Lung (tissue), 11 donors: ENCODE measurements at regions not wholly inside any gene's neighbourhood (a gene's known extent, or its start where the extent isn't known, plus 50 kb on each side); places are given as distances from the start of the nearest gene placed in this dataset.

Experiments
- ATAC-seq: fragments of 200-7000 bp; cut with Tn5 transposase; one replicate; pipeline ENCODE4 v1.9.1; 2020; ENCODE audit warnings: moderate number of reproducible peaks; ENCODE audit not compliant: insufficient read depth, low FRiP score
- DNase-seq, 3 donors: peaks; one replicate each; pipeline ENCODE4 v3.0.0-alpha.2; 2013 to 2017
- H3K27ac ChIP-seq, 2 donors: one replicate each; pipeline ENCODE4 v1.5.1; 2013; ENCODE audit warnings: mild to moderate bottlenecking in 2 of 2, moderate library complexity in 2 of 2, control low read depth in 1 of 2, inconsistent platforms in 1 of 2, low read depth in 1 of 2, low read length in 1 of 2
- H3K27me3 ChIP-seq, 3 donors: one replicate each; pipeline ENCODE4 v1.5.1; 2013; ENCODE audit warnings: low read length in 2 of 3; ENCODE audit not compliant: control insufficient read depth in 3 of 3, insufficient read depth in 3 of 3
- H3K36me3 ChIP-seq, 4 donors: one replicate each; pipeline ENCODE4 v1.5.1; 2013; ENCODE audit warnings: low read length in 4 of 4, mild to moderate bottlenecking in 1 of 4, moderate library complexity in 1 of 4; ENCODE audit not compliant: control insufficient read depth in 4 of 4, insufficient read depth in 4 of 4
- H3K4me1 ChIP-seq, 5 donors: one replicate each; pipeline ENCODE4 v1.5.1; 2013; ENCODE audit warnings: low read length in 5 of 5, mild to moderate bottlenecking in 2 of 5, moderate library complexity in 1 of 5; ENCODE audit not compliant: control insufficient read depth in 5 of 5, insufficient read depth in 5 of 5
- H3K4me3 ChIP-seq: one replicate; pipeline ENCODE4 v1.5.1; 2013; ENCODE audit warnings: mild to moderate bottlenecking, control low read depth, moderate library complexity
- H3K9ac ChIP-seq, 2 donors: one replicate each; pipeline ENCODE4 v1.5.1; 2013; ENCODE audit warnings: low read length in 2 of 2, control low read depth in 1 of 2; ENCODE audit not compliant: insufficient read depth in 1 of 2
- H3K9me3 ChIP-seq, 4 donors: one replicate each; pipeline ENCODE4 v1.5.1; 2013; ENCODE audit warnings: low read length in 3 of 4, mild to moderate bottlenecking in 1 of 4, moderate library complexity in 1 of 4; ENCODE audit not compliant: control insufficient read depth in 4 of 4, insufficient read depth in 3 of 4
- WGBS, 2 donors: extraction: QIAGEN DNeasy Blood & Tissue Kit; methylation state at CpG; one replicate each; pipeline ENCODE4 v1.1.7; 2013; 5-methylcytosine and 5-hydroxymethylcytosine counted together
- TF ChIP-seq, protein P1 (sequence below): IDR thresholded peaks from 2 replicates; pipeline ENCODE4 v1.5.1; 2012; ENCODE audit warnings: mild to moderate bottlenecking; ENCODE audit errors: control extremely low read depth, extremely low read depth
- donor health status: control.
- donor health status: control.
- donor health status: Bipolar disorder and iron deficiency.
- donor health status: healthy.
- donor health status: DM: yes; HTN: yes; CAD: no.

DNA sequence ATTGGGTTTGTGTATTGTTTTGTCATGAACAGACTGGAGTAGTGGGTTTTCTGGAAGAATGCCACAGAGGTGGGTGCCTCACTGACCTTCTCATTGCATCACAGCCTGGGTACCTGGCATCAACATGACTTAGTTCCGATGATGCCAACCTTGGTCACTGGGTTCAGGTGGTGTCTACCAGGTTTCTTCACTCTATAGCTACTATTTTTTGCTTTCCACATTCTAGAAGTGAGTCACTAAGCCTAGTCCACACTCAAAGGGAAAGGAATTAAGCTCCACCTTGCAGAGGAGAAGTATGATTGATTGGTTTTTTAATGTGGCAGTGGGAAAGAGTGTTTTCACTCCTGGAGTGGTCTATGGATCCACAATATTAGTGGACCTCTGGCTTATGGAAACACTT lies 391.9 kb downstream of the DMRT2 start:
- Histone ChIP-seq H3K4me1 (peaks cover 0 to 7% (median 0%) of the 10 kb centered on the region in 5 donors), H3K27me3 (no peaks in the 10 kb centered on the region), H3K27ac (no peak overlapping the region), H3K4me3 (no peak overlapping the region), H3K9ac (no peak overlapping the region), H3K36me3 (no peaks in the 10 kb centered on the region), H3K9me3 (no peaks in the 10 kb centered on the region)
- TF ChIP-seq, protein P1, sequence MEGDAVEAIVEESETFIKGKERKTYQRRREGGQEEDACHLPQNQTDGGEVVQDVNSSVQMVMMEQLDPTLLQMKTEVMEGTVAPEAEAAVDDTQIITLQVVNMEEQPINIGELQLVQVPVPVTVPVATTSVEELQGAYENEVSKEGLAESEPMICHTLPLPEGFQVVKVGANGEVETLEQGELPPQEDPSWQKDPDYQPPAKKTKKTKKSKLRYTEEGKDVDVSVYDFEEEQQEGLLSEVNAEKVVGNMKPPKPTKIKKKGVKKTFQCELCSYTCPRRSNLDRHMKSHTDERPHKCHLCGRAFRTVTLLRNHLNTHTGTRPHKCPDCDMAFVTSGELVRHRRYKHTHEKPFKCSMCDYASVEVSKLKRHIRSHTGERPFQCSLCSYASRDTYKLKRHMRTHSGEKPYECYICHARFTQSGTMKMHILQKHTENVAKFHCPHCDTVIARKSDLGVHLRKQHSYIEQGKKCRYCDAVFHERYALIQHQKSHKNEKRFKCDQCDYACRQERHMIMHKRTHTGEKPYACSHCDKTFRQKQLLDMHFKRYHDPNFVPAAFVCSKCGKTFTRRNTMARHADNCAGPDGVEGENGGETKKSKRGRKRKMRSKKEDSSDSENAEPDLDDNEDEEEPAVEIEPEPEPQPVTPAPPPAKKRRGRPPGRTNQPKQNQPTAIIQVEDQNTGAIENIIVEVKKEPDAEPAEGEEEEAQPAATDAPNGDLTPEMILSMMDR: no peak
- 92 to 96% methylated on average over 1 of the region's 1 CpG for WGBS, 2 donors
- DNase-seq (no peak), ATAC-seq (no peak)

DNA sequence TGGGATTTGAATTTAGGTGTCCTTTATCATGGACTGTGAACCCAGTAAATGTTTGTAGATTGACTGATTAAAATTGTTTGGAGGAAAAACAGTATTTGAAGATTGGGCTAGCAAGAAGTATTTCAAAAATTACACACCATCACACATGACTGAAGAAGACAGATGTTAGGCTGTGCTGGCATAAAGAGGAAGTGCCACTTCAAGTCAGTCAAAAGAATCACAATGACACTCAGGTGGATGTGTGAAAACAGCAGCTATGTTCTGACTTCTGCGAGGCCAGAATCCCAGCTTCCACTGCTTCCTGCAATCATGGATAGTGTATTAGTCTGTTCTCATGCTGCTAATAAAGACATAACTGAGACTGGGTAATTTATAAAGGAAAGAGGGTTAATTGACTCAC lies 393.3 kb downstream of the DMRT2 start:
- no peaks in the 10 kb centered on the region for H3K36me3 ChIP-seq
- no peak for ATAC-seq
- H3K27ac ChIP-seq: no peak overlapping the region
- H3K27me3 ChIP-seq: no peaks in the 10 kb centered on the region
- peaks cover 0 to 7% (median 0%) of the 10 kb centered on the region in 5 donors for H3K4me1 ChIP-seq
- H3K4me3 ChIP-seq: no peak overlapping the region
- WGBS, 2 donors: 66 to 85% methylated on average over 1 of the region's 1 CpG
- DNase-seq: no peak
- no peak overlapping the region for H3K9ac ChIP-seq
- no peaks in the 10 kb centered on the region for H3K9me3 ChIP-seq
- TF ChIP-seq, protein P1: no peak

DNA sequence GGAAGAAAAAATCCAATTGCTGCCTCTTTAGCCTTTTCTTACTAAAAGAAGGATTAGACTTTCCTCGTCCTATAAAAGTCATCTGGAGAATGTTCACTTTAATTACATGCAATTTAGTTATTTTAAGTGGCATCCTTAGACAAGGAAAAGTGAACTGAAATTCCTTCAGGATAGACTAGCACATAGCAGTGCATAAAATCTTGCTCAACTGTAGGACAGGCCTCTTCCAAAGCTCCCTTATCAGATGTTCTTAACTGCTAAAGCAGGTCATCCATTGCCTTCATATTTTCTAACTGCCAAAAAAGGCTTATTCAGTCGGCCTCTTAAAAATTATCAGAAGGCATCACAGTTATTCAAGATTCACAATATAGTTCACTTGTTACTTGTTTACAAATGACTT lies 396.5 kb downstream of the DMRT2 start:
- 67 to 83% methylated on average over 2 of the region's 2 CpGs for WGBS, 2 donors
- no peak overlapping the region for H3K27ac ChIP-seq
- H3K4me1 ChIP-seq: peaks cover 0 to 7% (median 0%) of the 10 kb centered on the region in 5 donors
- DNase-seq: peak in 1 of 3 donors; percentile 21
- ATAC-seq: no peak
- no peak overlapping the region for H3K9ac ChIP-seq
- TF ChIP-seq, protein P1: no peak
- H3K9me3 ChIP-seq: no peaks in the 10 kb centered on the region
- H3K36me3 ChIP-seq: no peaks in the 10 kb centered on the region
- H3K4me3 ChIP-seq: no peak overlapping the region
- no peaks in the 10 kb centered on the region for H3K27me3 ChIP-seq

DNA sequence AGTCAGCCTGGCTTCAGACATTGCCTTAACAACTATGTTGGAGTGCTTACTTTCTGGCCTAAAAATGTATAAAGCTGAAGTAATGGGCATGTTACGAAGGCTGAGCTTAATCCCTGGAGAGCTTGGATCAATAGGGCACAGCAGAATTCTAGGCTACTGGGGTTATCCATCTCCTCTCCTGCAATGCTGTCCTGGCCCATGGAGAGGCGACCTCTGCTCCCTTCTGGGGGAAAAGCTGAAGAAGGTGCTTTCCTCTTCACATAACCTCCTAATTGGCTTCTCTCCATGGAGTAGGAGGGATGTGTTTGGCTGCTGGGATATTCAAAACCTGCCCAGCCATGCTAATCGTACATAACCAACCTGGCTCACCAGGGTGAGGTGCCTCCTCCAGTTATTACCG lies 403.5 kb downstream of the DMRT2 start:
- Histone ChIP-seq H3K9ac (no peak overlapping the region), H3K36me3 (no peaks in the 10 kb centered on the region), H3K9me3 (no peaks in the 10 kb centered on the region), H3K4me1 (peaks cover 0 to 1% (median 0%) of the 10 kb centered on the region in 5 donors), H3K4me3 (no peak overlapping the region), H3K27me3 (no peaks in the 10 kb centered on the region), H3K27ac (no peak overlapping the region)
- no peak for ATAC-seq
- no peak for DNase-seq
- TF ChIP-seq, protein P1: no peak
- WGBS, 2 donors: 69 to 81% methylated on average over 4 of the region's 4 CpGs
